ENCODE measurements at regions not wholly inside any gene's neighbourhood (a gene's known extent, or its start where the extent isn't known, plus 50 kb on each side); places are given as distances from the start of the nearest gene placed in this dataset.
"Not testable (repeated sequence)": the region's sequence is repeated elsewhere in the genome, so short reads cannot be mapped to it uniquely, and the experiment has no call there.

DNA sequence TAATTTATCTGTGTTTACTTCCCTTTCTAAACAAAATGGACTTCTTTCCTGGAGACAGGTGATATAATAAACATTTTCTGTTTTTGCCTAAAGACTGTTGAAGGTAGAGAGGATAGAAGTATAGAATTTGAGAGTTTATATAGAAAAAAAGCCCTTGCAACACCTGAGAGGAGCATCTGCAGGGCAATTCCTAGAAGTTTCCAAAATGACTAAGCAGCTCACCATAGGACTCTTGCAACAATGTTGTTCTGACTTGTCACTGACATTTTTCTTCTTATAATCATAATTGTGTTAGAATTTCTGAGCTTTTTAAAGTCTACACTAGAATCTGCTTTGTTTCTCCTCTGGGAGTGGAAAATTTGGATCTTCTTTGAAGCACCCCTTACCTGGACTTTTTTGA is 216.8 kb downstream of the TUSC1 start:
- Histone ChIP-seq H3K4me1 (ENCODE audit: control insufficient read depth in 5 of 5, insufficient read depth in 5 of 5, low read length in 5 of 5) (no peaks in the 10 kb centered on the region), H3K9ac (ENCODE audit: insufficient read depth in 1 of 2, low read length in 2 of 2) (no peak overlapping the region), H3K27ac (ENCODE audit: low read depth in 1 of 2, low read length in 1 of 2) (no peak overlapping the region), H3K36me3 (ENCODE audit: control insufficient read depth in 4 of 4, insufficient read depth in 4 of 4, low read length in 4 of 4) (no peaks in the 10 kb centered on the region), H3K27me3 (ENCODE audit: control insufficient read depth in 3 of 3, insufficient read depth in 3 of 3, low read length in 2 of 3) (no peaks in the 10 kb centered on the region), H3K9me3 (ENCODE audit: control insufficient read depth in 4 of 4, insufficient read depth in 3 of 4, low read length in 3 of 4) (no peaks in the 10 kb centered on the region), H3K4me3 (no peak overlapping the region)
- DNase-seq, result no peak
- ATAC-seq (ENCODE audit: insufficient read depth, low FRiP score), result no peak
- TF ChIP-seq, protein P1, sequence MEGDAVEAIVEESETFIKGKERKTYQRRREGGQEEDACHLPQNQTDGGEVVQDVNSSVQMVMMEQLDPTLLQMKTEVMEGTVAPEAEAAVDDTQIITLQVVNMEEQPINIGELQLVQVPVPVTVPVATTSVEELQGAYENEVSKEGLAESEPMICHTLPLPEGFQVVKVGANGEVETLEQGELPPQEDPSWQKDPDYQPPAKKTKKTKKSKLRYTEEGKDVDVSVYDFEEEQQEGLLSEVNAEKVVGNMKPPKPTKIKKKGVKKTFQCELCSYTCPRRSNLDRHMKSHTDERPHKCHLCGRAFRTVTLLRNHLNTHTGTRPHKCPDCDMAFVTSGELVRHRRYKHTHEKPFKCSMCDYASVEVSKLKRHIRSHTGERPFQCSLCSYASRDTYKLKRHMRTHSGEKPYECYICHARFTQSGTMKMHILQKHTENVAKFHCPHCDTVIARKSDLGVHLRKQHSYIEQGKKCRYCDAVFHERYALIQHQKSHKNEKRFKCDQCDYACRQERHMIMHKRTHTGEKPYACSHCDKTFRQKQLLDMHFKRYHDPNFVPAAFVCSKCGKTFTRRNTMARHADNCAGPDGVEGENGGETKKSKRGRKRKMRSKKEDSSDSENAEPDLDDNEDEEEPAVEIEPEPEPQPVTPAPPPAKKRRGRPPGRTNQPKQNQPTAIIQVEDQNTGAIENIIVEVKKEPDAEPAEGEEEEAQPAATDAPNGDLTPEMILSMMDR (IDR thresholded peaks at IDR 0.05; ENCODE audit: control extremely low read depth, extremely low read depth), result no peak

DNA sequence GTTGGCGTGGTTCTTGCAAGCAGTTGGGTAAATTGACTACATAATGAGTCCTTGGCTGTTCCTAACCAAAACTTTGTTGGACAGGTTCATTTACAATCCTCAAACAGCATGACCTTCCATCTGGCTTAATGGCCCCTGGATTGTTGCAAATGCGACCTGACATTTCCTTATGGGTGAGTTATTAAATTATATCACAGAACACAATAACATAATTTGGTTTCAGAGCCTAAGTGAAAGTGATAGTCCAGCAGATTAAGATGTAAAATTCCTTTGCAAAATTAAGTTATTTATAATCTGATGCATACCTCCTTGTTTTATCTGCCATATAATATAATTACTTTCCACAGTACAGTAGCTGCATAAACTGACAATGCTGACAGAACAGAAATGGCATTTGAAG is 224.4 kb downstream of the TUSC1 start:
- H3K36me3 ChIP-seq (ENCODE audit: control insufficient read depth in 4 of 4, insufficient read depth in 4 of 4, low read length in 4 of 4), result no peaks in the 10 kb centered on the region
- 78 to 82% methylated on average over 2 of the region's 2 CpGs for WGBS, 2 donors
- H3K9me3 ChIP-seq (ENCODE audit: control insufficient read depth in 4 of 4, insufficient read depth in 3 of 4, low read length in 3 of 4), result no peaks in the 10 kb centered on the region
- H3K4me1 ChIP-seq (ENCODE audit: control insufficient read depth in 5 of 5, insufficient read depth in 5 of 5, low read length in 5 of 5), result no peaks in the 10 kb centered on the region
- H3K27me3 ChIP-seq (ENCODE audit: control insufficient read depth in 3 of 3, insufficient read depth in 3 of 3, low read length in 2 of 3), result no peaks in the 10 kb centered on the region
- TF ChIP-seq, protein P1 (IDR thresholded peaks at IDR 0.05; ENCODE audit: control extremely low read depth, extremely low read depth), result no peak
- H3K27ac ChIP-seq (ENCODE audit: low read depth in 1 of 2, low read length in 1 of 2), result no peak overlapping the region
- no peak overlapping the region for H3K4me3 ChIP-seq
- ATAC-seq (ENCODE audit: insufficient read depth, low FRiP score) (no peak), DNase-seq (no peak)
- no peak overlapping the region for H3K9ac ChIP-seq (ENCODE audit: insufficient read depth in 1 of 2, low read length in 2 of 2)

DNA sequence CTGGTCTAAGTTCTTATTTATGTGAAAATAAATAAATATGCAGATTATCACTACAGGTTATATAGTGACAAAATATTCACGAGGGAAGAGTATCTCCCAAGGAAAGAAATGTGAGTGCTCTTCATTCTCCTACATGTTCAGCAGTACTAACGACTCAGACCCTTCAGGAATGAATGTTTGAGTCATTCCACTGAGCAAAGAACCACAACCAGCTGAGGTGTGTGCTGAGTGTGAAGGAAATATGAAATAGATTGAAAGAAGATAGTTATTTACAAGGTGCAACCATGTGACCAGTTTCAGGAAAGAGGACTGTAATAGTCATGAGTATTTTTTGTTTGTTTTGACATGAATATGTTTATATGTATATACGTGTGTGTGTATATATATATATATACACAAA is 228.7 kb downstream of the TUSC1 start:
- Histone ChIP-seq H3K36me3 (ENCODE audit: control insufficient read depth in 4 of 4, insufficient read depth in 4 of 4, low read length in 4 of 4) (no peaks in the 10 kb centered on the region), H3K27ac (ENCODE audit: low read depth in 1 of 2, low read length in 1 of 2) (no peak overlapping the region), H3K9ac (ENCODE audit: insufficient read depth in 1 of 2, low read length in 2 of 2) (no peak overlapping the region), H3K27me3 (ENCODE audit: control insufficient read depth in 3 of 3, insufficient read depth in 3 of 3, low read length in 2 of 3) (no peaks in the 10 kb centered on the region), H3K9me3 (ENCODE audit: control insufficient read depth in 4 of 4, insufficient read depth in 3 of 4, low read length in 3 of 4) (no peaks in the 10 kb centered on the region), H3K4me3 (no peak overlapping the region), H3K4me1 (ENCODE audit: control insufficient read depth in 5 of 5, insufficient read depth in 5 of 5, low read length in 5 of 5) (no peaks in the 10 kb centered on the region)
- DNase-seq (no peak), ATAC-seq (ENCODE audit: insufficient read depth, low FRiP score) (no peak)
- TF ChIP-seq, protein P1 (IDR thresholded peaks at IDR 0.05; ENCODE audit: control extremely low read depth, extremely low read depth), result no peak
- 56 to 60% methylated on average over 3 of the region's 3 CpGs for WGBS, 2 donors

DNA sequence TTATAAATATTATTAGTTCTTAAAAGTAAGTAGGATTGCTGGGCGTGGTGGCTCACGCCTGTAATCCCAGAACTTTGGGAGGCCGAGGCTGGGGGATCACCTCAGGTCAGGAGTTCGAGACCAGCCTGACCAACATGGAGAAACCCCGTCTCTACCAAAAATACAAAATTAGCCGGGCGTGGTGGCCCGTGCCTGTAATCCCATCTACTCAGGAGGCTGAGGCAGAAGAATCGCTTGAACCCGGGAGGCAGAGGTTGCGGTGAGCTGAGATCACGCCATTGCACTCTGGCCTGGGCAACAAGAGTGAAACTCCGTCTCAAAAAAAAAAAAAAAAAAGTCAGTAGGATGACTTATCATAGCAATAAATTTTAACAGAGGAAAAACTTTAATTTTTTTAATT is 232.5 kb downstream of the TUSC1 start:
- H3K9ac ChIP-seq (ENCODE audit: insufficient read depth in 1 of 2, low read length in 2 of 2); H3K4me3 ChIP-seq; H3K36me3 ChIP-seq (ENCODE audit: control insufficient read depth in 4 of 4, insufficient read depth in 4 of 4, low read length in 4 of 4); DNase-seq; ATAC-seq (ENCODE audit: insufficient read depth, low FRiP score); H3K27ac ChIP-seq (ENCODE audit: low read depth in 1 of 2, low read length in 1 of 2); H3K27me3 ChIP-seq (ENCODE audit: control insufficient read depth in 3 of 3, insufficient read depth in 3 of 3, low read length in 2 of 3); H3K9me3 ChIP-seq (ENCODE audit: control insufficient read depth in 4 of 4, insufficient read depth in 3 of 4, low read length in 3 of 4); H3K4me1 ChIP-seq (ENCODE audit: control insufficient read depth in 5 of 5, insufficient read depth in 5 of 5, low read length in 5 of 5): not testable (repeated sequence)
- 91 to 92% methylated on average over 13 of the region's 13 CpGs for WGBS, 2 donors

Data from lung (tissue), 11 donors.